SK-N-MC (cell line): ENCODE measurements at regions not wholly inside any gene's neighbourhood (a gene's known extent, or its start where the extent isn't known, plus 50 kb on each side); places are given as distances from the start of the nearest gene placed in this dataset.

Experiments used
- EZH2 ChIP-seq: fragments of 200-600 bp; sonication (generic); IDR thresholded peaks from one replicate; pipeline ENCODE4 v1.6.1; 2017; ENCODE audit warnings: antibody characterized with exemption
- FOXP2 ChIP-seq: optimal IDR thresholded peaks from 2 replicates; pipeline ENCODE3; 2011; ENCODE audit warnings: mild to moderate bottlenecking, moderate library complexity; ENCODE audit not compliant: insufficient read depth; ENCODE audit errors: extremely low read length, control extremely low read depth
- POLR2AphosphoS5 ChIP-seq: IDR thresholded peaks from 2 replicates; pipeline ENCODE4 v1.6.1; 2012; ENCODE audit warnings: mild to moderate bottlenecking, low read depth, low read length, borderline replicate concordance

DNA sequence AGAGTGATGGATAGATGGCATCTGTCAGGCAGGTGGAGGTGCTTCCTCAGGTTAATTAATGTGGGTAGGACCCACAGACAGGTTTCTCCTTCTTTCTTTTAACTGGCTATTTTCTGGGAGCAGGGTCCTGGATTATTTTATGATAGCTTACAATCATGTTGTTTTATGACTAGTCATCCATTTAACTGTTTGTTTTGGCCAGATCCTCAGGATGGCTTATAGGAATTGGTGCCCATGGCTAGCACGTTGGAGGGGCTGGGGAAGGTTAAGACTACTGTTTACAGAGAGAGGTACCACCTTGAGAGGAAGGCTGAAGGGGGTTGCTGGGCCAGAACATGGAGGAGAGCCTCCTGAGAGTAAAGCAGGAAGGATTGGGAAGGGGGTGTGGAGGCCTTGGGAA, 78.0 kb upstream of the MGAT5 start:
- TF ChIP-seq POLR2AphosphoS5 (no peak), EZH2 (no peak), FOXP2 (no peak)
